Type B pancreatic cell (in vitro differentiated cells): ENCODE measurements at regions not wholly inside any gene's neighbourhood (a gene's known extent, or its start where the extent isn't known, plus 50 kb on each side); places are given as distances from the start of the nearest gene placed in this dataset.

Experiments used
- DNase-seq: peaks from one replicate; pipeline ENCODE4 v3.0.0; 2021; ENCODE audit warnings: mixed read lengths; ENCODE audit not compliant: unreplicated experiment; ENCODE audit errors: extremely low spot score
- H3K27ac Mint-ChIP-seq: 2 replicates; pipeline ENCODE4 v1.8.0; 2021; ENCODE audit warnings: mild to moderate bottlenecking, mixed read lengths
- H3K27me3 Mint-ChIP-seq: 2 replicates; pipeline ENCODE4 v1.8.0; 2021; ENCODE audit warnings: mixed read lengths
- H3K36me3 Mint-ChIP-seq: 2 replicates; pipeline ENCODE4 v1.8.0; 2021; ENCODE audit warnings: mixed read lengths
- H3K4me1 Mint-ChIP-seq: one replicate; pipeline ENCODE4 v1.8.0; 2021; ENCODE audit warnings: mixed read lengths; ENCODE audit not compliant: unreplicated experiment
- H3K4me3 Mint-ChIP-seq: 2 replicates; pipeline ENCODE4 v1.8.0; 2021; ENCODE audit warnings: mild to moderate bottlenecking, mixed read lengths
- H3K9me3 Mint-ChIP-seq: 2 replicates; pipeline ENCODE4 v1.8.0; 2021; ENCODE audit warnings: mixed read lengths
- CTCF ChIP-seq: fragments of 200-600 bp; sonication (generic); conservative IDR thresholded peaks from 2 replicates; pipeline ENCODE4 v1.5.0; 2021; ENCODE audit warnings: antibody characterized with exemption, mild to moderate bottlenecking

- H3K4me3 Mint-ChIP-seq, result no peak overlapping the region
- H3K27me3 Mint-ChIP-seq, result no peaks in the 10 kb centered on the region
- peaks cover 14% of the 10 kb centered on the region for H3K4me1 Mint-ChIP-seq
- H3K9me3 Mint-ChIP-seq, result no peaks in the 10 kb centered on the region
- no peak for TF ChIP-seq CTCF
- H3K27ac Mint-ChIP-seq, result no peak overlapping the region
- no peaks in the 10 kb centered on the region for H3K36me3 Mint-ChIP-seq
- no peak for DNase-seq
Observed at GRCh38 chr17:69874175-69874670, 200.8 kb upstream of the KCNJ16 start.

- TF ChIP-seq CTCF, result no peak
- H3K36me3 Mint-ChIP-seq, result no peaks in the 10 kb centered on the region
- H3K9me3 Mint-ChIP-seq, result no peaks in the 10 kb centered on the region
- no peak for DNase-seq
- no peaks in the 10 kb centered on the region for H3K27me3 Mint-ChIP-seq
- H3K4me1 Mint-ChIP-seq, result no peaks in the 10 kb centered on the region
- H3K4me3 Mint-ChIP-seq, result no peak overlapping the region
- H3K27ac Mint-ChIP-seq, result no peak overlapping the region
Observed at GRCh38 chr17:69876757-69877156, 198.3 kb upstream of the KCNJ16 start.

GRCh38 chr17:69878661-69879060 lies 196.4 kb upstream of the KCNJ16 start:
- Mint-ChIP-seq H3K27ac (no peak overlapping the region), H3K4me3 (no peak overlapping the region), H3K4me1 (no peaks in the 10 kb centered on the region), H3K9me3 (no peaks in the 10 kb centered on the region), H3K27me3 (no peaks in the 10 kb centered on the region), H3K36me3 (no peaks in the 10 kb centered on the region)
- no peak for TF ChIP-seq CTCF
- DNase-seq, result no peak

- Mint-ChIP-seq H3K4me3 (no peak overlapping the region), H3K27me3 (no peaks in the 10 kb centered on the region), H3K9me3 (no peaks in the 10 kb centered on the region), H3K27ac (no peak overlapping the region), H3K36me3 (no peaks in the 10 kb centered on the region), H3K4me1 (no peaks in the 10 kb centered on the region)
- no peak for DNase-seq
- TF ChIP-seq CTCF, result no peak
Observed at GRCh38 chr17:69879576-69879975, 195.4 kb upstream of the KCNJ16 start.

- Mint-ChIP-seq H3K27ac (no peak overlapping the region), H3K4me1 (no peaks in the 10 kb centered on the region), H3K4me3 (no peak overlapping the region), H3K36me3 (no peaks in the 10 kb centered on the region), H3K9me3 (no peaks in the 10 kb centered on the region), H3K27me3 (no peaks in the 10 kb centered on the region)
- TF ChIP-seq CTCF, result no peak
- DNase-seq, result no peak
Observed at GRCh38 chr17:69880591-69881112, 194.4 kb upstream of the KCNJ16 start.

- no peak for TF ChIP-seq CTCF
- no peaks in the 10 kb centered on the region for H3K4me1 Mint-ChIP-seq
- no peak for DNase-seq
- H3K27ac Mint-ChIP-seq, result no peak overlapping the region
- H3K9me3 Mint-ChIP-seq, result no peaks in the 10 kb centered on the region
- H3K36me3 Mint-ChIP-seq, result no peaks in the 10 kb centered on the region
- no peaks in the 10 kb centered on the region for H3K27me3 Mint-ChIP-seq
- no peak overlapping the region for H3K4me3 Mint-ChIP-seq
Observed at GRCh38 chr17:69882281-69882680, 192.7 kb upstream of the KCNJ16 start.
